HUES64 (cell line): ENCODE measurements at regions not wholly inside any gene's neighbourhood (a gene's known extent, or its start where the extent isn't known, plus 50 kb on each side); places are given as distances from the start of the nearest gene placed in this dataset.

Experiments
- H3K27ac ChIP-seq: 2 replicates; pipeline ENCODE4 v1.7.0; 2013; ENCODE audit warnings: low read depth, low read length, inconsistent platforms
- H3K27me3 ChIP-seq: 2 replicates; pipeline ENCODE4 v1.6.1; 2013; ENCODE audit warnings: mild to moderate bottlenecking, low read length; ENCODE audit not compliant: insufficient read depth
- H3K36me3 ChIP-seq: 2 replicates; pipeline ENCODE4 v1.6.1; 2013; ENCODE audit warnings: mild to moderate bottlenecking, low read length; ENCODE audit not compliant: insufficient read depth
- H3K4me1 ChIP-seq: 2 replicates; pipeline ENCODE4 v1.6.1; 2013; ENCODE audit warnings: mild to moderate bottlenecking, low read length, moderate library complexity; ENCODE audit not compliant: insufficient read depth
- H3K4me3 ChIP-seq: 2 replicates; pipeline ENCODE4 v1.5.1; 2013; ENCODE audit warnings: mild to moderate bottlenecking, low read length, moderate library complexity
- H3K9ac ChIP-seq: 2 replicates; pipeline ENCODE4 v1.6.1; 2013; ENCODE audit warnings: mild to moderate bottlenecking, low read depth, low read length
- H3K9me3 ChIP-seq: 2 replicates; pipeline ENCODE4 v1.6.1; 2013; ENCODE audit warnings: low read depth, low read length; ENCODE audit not compliant: insufficient read depth
- WGBS: fragments of 150-250, 120-280 bp; methylation state at CpG from one replicate; pipeline ENCODE4 v1.1.7; 2013; ENCODE audit warnings: missing lambda C conversion rate; 5-methylcytosine and 5-hydroxymethylcytosine counted together

DNA sequence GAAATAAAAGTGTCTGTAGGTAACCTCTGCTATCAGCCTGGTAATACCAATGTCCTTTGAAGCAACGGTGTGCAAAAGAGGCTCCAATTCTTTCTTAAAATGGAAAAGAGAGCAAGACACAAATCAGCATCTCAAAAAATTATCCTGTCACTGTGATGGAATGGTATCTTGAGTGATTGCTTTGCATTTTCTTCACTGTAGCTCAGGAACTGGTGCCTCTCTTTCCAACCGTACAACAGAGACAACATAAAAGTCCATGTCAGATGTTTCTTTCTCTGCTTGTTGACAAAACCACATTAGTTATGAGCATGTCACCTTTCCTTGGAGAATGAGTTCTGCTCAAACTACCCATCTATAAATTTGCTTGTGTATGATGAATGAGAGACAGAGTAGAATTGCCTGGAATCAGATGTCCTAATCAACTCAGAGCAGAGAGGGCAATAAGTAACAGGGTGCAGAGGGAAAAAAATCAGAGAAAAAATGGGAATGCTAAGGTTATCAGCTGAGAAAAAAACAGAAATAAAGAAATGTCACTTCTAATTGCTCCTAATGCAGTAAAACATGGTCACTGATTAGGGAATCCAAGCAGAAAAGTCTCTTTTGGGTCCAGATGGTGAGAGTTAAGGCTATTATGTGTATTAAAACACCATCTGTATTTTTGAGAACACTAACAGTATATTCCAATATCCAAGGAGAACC, 465.0 kb upstream of the ATP2B1 start:
- 85% methylated on average over 2 of the region's 2 CpGs for WGBS
- Histone ChIP-seq H3K9ac (no peak overlapping the region), H3K4me1 (no peaks in the 10 kb centered on the region), H3K4me3 (no peak overlapping the region), H3K36me3 (no peaks in the 10 kb centered on the region), H3K9me3 (no peaks in the 10 kb centered on the region), H3K27me3 (no peaks in the 10 kb centered on the region), H3K27ac (no peak overlapping the region)

DNA sequence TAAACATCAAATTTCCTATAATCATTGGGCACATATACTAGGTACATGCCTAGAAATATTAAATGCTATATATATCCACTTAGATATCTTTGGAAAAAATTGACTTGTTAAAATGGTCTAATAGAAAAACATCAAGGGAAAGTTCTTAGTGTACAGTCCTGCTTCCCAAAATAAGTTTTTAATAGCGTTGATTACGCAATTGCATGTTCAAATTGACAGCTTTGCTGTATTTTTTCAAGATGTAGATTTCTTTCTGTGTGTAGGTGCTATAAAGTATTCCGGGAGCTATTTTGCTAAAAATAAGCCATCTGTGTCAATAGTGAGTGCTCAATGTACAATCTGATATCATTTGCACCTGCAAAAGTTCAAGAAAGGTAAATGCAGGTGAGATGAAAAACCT, 463.9 kb upstream of the ATP2B1 start:
- Histone ChIP-seq H3K9me3 (no peaks in the 10 kb centered on the region), H3K27ac (no peak overlapping the region), H3K36me3 (no peaks in the 10 kb centered on the region), H3K4me3 (no peak overlapping the region), H3K4me1 (no peaks in the 10 kb centered on the region), H3K9ac (no peak overlapping the region), H3K27me3 (no peaks in the 10 kb centered on the region)
- 96% methylated on average over 3 of the region's 3 CpGs for WGBS

DNA sequence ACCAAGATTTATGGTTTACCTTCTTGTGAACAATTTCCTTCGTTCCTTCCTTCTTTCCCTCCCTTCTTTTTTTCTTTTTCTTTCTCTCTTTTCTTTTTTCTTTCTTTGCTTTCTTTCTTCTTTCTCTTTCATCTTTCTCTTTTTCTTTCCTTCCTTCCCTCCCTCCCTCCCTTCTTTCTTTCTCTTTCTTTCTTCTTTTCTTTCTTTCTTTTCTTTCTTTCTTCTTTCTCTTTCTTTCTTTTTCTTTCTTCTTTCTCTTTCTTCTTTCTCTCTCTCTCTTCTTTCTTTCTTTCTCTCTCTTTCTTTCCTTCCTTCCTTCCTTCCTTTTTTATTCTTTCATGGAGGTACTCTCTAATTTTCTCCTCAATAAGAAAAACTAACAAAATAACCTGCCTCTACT, 462.1 kb upstream of the ATP2B1 start:
- Histone ChIP-seq H3K27me3 (no peaks in the 10 kb centered on the region), H3K9ac (no peak overlapping the region), H3K9me3 (no peaks in the 10 kb centered on the region), H3K27ac (no peak overlapping the region), H3K4me1 (no peaks in the 10 kb centered on the region), H3K4me3 (no peak overlapping the region), H3K36me3 (no peaks in the 10 kb centered on the region)
- WGBS: 96% methylated on average over 1 of the region's 1 CpG

DNA sequence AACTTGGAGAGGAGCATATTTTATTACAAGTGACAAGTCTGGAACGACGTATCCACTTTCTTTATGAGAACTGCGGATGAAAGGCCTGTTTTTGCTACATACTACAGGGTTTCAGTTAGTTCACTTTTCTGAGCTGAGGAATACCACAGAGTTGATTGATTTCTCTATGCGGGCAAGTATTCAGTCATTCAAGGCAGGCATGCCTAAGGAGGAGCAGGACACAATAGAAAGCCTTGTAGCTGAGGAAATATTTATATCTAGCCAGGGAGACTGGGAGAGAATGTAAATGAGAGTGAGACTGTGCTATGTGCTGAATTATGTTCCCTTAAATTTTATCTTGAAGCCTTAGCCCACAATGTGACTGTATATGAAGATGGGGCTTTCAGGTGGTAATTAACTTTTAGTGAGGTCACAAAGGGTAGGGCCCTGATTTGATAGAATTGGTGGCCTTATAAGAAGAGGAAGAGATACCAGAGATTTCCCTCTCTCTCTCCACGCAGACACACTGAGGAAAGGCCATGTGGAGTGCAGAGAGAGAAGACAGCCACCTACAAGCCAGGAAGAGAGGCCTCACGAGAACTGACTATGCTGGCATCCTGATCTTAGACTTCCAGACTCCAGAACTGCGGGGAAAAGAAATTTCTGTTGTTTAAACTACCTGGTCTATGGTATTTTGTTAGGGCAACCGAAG, 459.0 kb upstream of the ATP2B1 start:
- no peak overlapping the region for H3K9ac ChIP-seq
- H3K4me3 ChIP-seq: no peak overlapping the region
- 93% methylated on average over 8 of the region's 8 CpGs for WGBS
- no peaks in the 10 kb centered on the region for H3K9me3 ChIP-seq
- no peaks in the 10 kb centered on the region for H3K36me3 ChIP-seq
- H3K27ac ChIP-seq: no peak overlapping the region
- H3K4me1 ChIP-seq: no peaks in the 10 kb centered on the region
- H3K27me3 ChIP-seq: no peaks in the 10 kb centered on the region

DNA sequence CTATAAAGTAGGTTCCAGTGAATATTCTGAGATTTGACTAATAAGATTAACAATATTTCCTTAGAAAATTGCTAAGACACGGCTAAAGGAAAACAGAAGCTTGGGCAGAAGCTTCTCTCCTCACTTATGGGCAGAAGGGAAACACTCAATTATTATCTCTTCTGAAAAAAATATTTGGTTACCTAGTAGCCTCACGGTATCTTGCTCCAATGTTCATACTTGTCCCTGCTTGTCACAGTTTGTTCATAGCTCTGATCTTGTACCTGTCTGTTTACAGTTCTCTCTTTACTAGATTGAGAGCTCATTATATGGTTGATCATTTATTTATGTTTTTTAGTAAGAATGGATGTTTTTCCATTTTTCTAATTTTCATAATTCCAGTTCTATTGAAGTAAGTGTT, 458.0 kb upstream of the ATP2B1 start:
- Histone ChIP-seq H3K27me3 (no peaks in the 10 kb centered on the region), H3K36me3 (no peaks in the 10 kb centered on the region), H3K27ac (no peak overlapping the region), H3K9me3 (peaks cover 4% of the 10 kb centered on the region; the same call in 1 of the 2 replicates), H3K4me1 (no peaks in the 10 kb centered on the region), H3K4me3 (no peak overlapping the region), H3K9ac (no peak overlapping the region)
- 100% methylated on average over 2 of the region's 2 CpGs for WGBS

DNA sequence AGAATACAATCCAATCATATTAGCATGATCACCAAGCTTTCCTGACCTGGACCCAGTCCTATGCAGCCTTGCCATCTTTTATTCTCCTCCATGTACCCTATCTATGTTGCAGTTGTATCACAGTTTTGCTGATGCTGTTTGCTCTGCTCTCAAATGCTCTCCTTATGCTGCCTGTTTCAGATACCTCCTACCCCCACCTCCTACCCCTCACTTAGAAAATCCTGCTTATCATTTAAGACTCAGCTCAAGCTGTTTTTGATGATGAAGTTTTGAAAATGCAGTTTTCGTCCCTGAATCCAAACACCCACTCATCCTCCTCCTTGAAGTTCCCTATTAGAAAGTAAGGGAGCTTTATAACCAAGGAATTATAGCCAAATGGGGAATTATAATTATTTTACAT, 457.4 kb upstream of the ATP2B1 start:
- no peak overlapping the region for H3K27ac ChIP-seq
- no peaks in the 10 kb centered on the region for H3K27me3 ChIP-seq
- WGBS: no CpG with 5 or more reads among the region's 1 CpG
- no peaks in the 10 kb centered on the region for H3K36me3 ChIP-seq
- peaks cover 5% of the 10 kb centered on the region; the same call in 1 of the 2 replicates for H3K9me3 ChIP-seq
- no peaks in the 10 kb centered on the region for H3K4me1 ChIP-seq
- no peak overlapping the region for H3K4me3 ChIP-seq
- H3K9ac ChIP-seq: no peak overlapping the region

DNA sequence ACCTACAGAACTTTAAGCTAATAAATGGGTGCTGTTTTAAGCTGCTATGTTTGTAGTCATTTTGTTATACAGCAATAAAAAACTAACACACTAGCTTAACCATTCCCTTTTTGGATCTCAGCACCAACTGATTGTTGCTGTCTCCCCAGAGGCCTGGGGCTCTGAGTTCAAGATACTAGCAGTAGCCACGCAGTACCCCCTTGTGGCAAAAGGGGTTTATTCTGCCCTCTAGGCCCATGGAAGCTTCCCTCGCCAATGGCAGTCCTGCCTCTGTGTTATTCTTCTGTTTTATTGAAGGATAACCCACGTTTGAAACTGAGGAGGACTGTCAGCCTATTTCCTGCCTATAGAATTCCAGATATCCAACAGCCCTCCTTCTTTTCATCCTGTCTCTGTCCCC, 455.3 kb upstream of the ATP2B1 start:
- WGBS: 73% methylated on average over 3 of the region's 3 CpGs

DNA sequence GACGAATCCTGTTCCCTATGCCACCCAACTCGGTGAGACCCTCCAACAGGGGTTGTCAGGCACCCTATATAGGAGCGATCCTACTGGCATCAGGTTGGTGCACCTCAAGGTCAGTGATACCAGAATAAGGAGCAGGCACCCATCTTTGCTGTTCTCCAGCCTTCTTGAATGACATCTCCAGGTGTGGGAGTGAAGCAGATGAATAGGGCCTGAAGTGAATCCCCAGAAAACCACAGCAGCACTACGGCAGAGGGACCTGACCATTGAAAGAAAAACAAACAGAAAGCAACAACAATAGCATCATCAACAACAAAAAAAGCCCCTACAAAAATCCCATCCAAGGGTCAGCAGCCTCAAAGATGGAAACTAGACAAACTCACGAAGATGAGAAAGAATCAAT, 445.2 kb upstream of the ATP2B1 start:
- WGBS: 95% methylated on average over 5 of the region's 5 CpGs
- Histone ChIP-seq H3K36me3 (no peaks in the 10 kb centered on the region), H3K4me3 (no peak overlapping the region), H3K4me1 (no peaks in the 10 kb centered on the region), H3K9ac (no peak overlapping the region), H3K27me3 (no peaks in the 10 kb centered on the region), H3K9me3 (no peaks in the 10 kb centered on the region), H3K27ac (no peak overlapping the region)

More for the DNA sequence above, 455.3 kb upstream of the ATP2B1 start:
- Histone ChIP-seq H3K4me3 (no peak overlapping the region), H3K27me3 (no peaks in the 10 kb centered on the region), H3K27ac (no peak overlapping the region), H3K36me3 (no peaks in the 10 kb centered on the region), H3K9ac (no peak overlapping the region), H3K9me3 (peaks cover 5% of the 10 kb centered on the region; the same call in 1 of the 2 replicates), H3K4me1 (no peaks in the 10 kb centered on the region)

DNA sequence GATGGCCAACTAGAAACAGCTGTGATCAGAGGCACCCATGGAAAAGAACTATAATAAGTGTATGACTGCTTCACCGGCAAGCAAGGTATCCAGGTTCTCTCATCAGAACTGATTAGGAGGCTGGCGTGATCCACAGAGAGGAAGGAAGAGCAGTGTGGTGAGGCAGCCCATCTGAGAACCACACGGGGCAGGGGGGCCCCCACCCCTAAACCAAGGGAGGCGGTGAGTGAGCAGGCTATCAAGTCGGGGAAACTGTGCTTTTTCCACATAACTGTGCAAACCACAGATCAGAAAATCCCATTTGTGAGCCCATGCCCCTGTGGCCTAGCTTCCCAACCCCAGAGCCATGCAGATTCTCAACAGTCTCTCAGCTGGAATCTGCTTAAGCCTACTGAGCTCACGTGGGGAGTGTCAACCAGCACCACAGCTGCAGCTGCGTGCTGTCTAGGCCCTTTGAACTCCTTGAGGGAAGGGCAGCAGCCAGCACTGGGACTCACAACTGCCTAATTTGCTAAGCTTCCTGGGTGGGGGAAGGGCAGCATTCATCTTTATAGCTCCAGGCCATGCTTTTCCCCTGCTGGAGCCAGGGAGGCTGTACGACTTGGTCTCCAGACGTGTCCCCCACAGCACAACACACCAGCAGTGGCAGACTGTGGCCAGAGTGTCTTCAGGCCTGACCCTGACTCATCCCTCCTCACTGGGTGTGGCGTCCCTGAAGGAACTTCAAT, 444.4 kb upstream of the ATP2B1 start:
- no peak overlapping the region for H3K27ac ChIP-seq
- WGBS: 66% methylated on average over 10 of the region's 10 CpGs
- no peaks in the 10 kb centered on the region for H3K9me3 ChIP-seq
- H3K9ac ChIP-seq: no peak overlapping the region
- H3K4me1 ChIP-seq: no peaks in the 10 kb centered on the region
- H3K4me3 ChIP-seq: no peak overlapping the region
- no peaks in the 10 kb centered on the region for H3K36me3 ChIP-seq
- H3K27me3 ChIP-seq: no peaks in the 10 kb centered on the region

DNA sequence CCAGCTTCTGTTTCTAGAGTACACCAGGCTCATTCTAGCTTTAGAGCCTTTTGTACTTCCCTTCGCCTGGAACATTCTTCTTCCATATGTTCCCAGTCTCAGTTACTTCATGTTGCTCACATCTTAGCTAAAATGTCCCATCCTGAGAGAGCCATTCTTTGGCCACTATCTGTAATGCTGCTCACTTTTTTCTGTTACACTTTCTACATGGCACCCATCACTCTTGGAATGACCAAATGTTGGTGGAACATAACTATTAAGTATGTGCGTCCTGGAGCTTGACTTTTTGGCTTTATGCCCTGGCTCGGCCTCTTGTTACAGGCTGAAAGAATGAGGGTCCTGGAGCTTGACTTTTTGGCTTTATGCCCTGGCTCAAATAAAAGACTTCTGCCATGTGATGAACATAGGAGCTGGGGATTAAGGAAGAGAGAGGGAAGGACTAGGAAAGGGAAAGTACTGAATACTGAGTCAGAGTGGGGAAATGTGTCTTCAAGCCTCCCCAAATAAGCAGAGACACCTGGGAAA, 442.9 kb upstream of the ATP2B1 start:
- no peaks in the 10 kb centered on the region for H3K4me1 ChIP-seq
- no peaks in the 10 kb centered on the region for H3K36me3 ChIP-seq
- WGBS: 96% methylated on average over 3 of the region's 3 CpGs
- no peak overlapping the region for H3K27ac ChIP-seq
- no peaks in the 10 kb centered on the region for H3K9me3 ChIP-seq
- no peak overlapping the region for H3K9ac ChIP-seq
- no peak overlapping the region for H3K4me3 ChIP-seq
- H3K27me3 ChIP-seq: no peaks in the 10 kb centered on the region

DNA sequence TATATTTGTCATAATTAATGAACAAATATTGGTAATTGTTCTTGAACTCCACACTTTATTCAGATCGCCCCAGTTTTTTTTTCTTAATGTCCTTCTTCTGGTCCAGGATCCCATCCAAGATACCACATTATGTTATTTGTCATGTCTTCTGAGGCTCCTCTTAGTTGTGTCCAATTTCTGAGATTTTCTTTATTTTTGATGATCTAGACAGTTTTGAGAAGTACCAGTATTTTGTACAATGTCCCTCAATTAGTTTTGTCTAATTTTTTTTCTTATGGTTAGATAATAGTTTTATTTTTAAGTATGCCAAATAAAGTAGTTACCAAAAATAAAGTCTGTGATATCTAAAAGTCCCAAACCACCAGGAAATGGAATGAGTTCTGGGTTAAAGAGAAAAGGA, 440.8 kb upstream of the ATP2B1 start:
- Histone ChIP-seq H3K4me3 (no peak overlapping the region), H3K4me1 (no peaks in the 10 kb centered on the region), H3K36me3 (no peaks in the 10 kb centered on the region), H3K9ac (no peak overlapping the region), H3K27ac (no peak overlapping the region), H3K27me3 (no peaks in the 10 kb centered on the region), H3K9me3 (no peaks in the 10 kb centered on the region)
- WGBS: 100% methylated on average over 1 of the region's 1 CpG
